ENCODE measurements at regions not wholly inside any gene's neighbourhood (a gene's known extent, or its start where the extent isn't known, plus 50 kb on each side); places are given as distances from the start of the nearest gene placed in this dataset.

GRCh38 chr5:5813441-5813840 lies 391.0 kb downstream of the ICE1 start:
- DNase-seq (no peak), ATAC-seq (ENCODE audit: low FRiP score) (no peak)
- Histone ChIP-seq H3K36me3 (ENCODE audit: control insufficient read depth in 1 of 2, insufficient read depth in 2 of 2, low read length in 1 of 2) (no peaks in the 10 kb centered on the region), H3K4me3 (ENCODE audit: low read length in 2 of 2) (no peak overlapping the region), H3K4me1 (ENCODE audit: control insufficient read depth in 1 of 2, insufficient read depth in 2 of 2, low read length in 2 of 2) (no peaks in the 10 kb centered on the region), H3K27me3 (ENCODE audit: control insufficient read depth in 1 of 2, insufficient read depth in 2 of 2, low read length in 1 of 2) (no peaks in the 10 kb centered on the region), H3K27ac (ENCODE audit: low read depth in 1 of 2, low read length in 2 of 2) (no peak overlapping the region), H3K9me3 (ENCODE audit: control insufficient read depth, low read length) (no peaks in the 10 kb centered on the region)
- WGBS, 2 donors = 42 to 60% methylated on average over 5 of the region's 5 CpGs
- intact Hi-C loops (cut with DNase I) = no loop called here

GRCh38 chr5:5810461-5810860 lies 388.0 kb downstream of the ICE1 start:
- WGBS, 2 donors = 19 to 45% methylated on average over 2 of the region's 2 CpGs
- ATAC-seq (ENCODE audit: low FRiP score) = no peak
- no peak overlapping the region for H3K4me3 ChIP-seq (ENCODE audit: low read length in 2 of 2)
- H3K27me3 ChIP-seq (ENCODE audit: control insufficient read depth in 1 of 2, insufficient read depth in 2 of 2, low read length in 1 of 2) = no peaks in the 10 kb centered on the region
- H3K27ac ChIP-seq (ENCODE audit: low read depth in 1 of 2, low read length in 2 of 2) = no peak overlapping the region
- H3K9me3 ChIP-seq (ENCODE audit: control insufficient read depth, low read length) = no peaks in the 10 kb centered on the region
- DNase-seq = no peak
- no peaks in the 10 kb centered on the region for H3K4me1 ChIP-seq (ENCODE audit: control insufficient read depth in 1 of 2, insufficient read depth in 2 of 2, low read length in 2 of 2)
- intact Hi-C loops (cut with DNase I) = no loop called here
- H3K36me3 ChIP-seq (ENCODE audit: control insufficient read depth in 1 of 2, insufficient read depth in 2 of 2, low read length in 1 of 2) = no peaks in the 10 kb centered on the region

GRCh38 chr5:5805916-5806315 lies 383.4 kb downstream of the ICE1 start:
- H3K36me3 ChIP-seq (ENCODE audit: control insufficient read depth in 1 of 2, insufficient read depth in 2 of 2, low read length in 1 of 2) = no peaks in the 10 kb centered on the region
- ATAC-seq (ENCODE audit: low FRiP score) (no peak), DNase-seq (no peak)
- no peaks in the 10 kb centered on the region for H3K4me1 ChIP-seq (ENCODE audit: control insufficient read depth in 1 of 2, insufficient read depth in 2 of 2, low read length in 2 of 2)
- no peak overlapping the region for H3K4me3 ChIP-seq (ENCODE audit: low read length in 2 of 2)
- no peaks in the 10 kb centered on the region for H3K27me3 ChIP-seq (ENCODE audit: control insufficient read depth in 1 of 2, insufficient read depth in 2 of 2, low read length in 1 of 2)
- no peaks in the 10 kb centered on the region for H3K9me3 ChIP-seq (ENCODE audit: control insufficient read depth, low read length)
- intact Hi-C loops (cut with DNase I) = no loop called here
- no peak overlapping the region for H3K27ac ChIP-seq (ENCODE audit: low read depth in 1 of 2, low read length in 2 of 2)
- WGBS, 2 donors = 97 to 98% methylated on average over 7 of the region's 7 CpGs

GRCh38 chr5:5804478-5805233 lies 382.2 kb downstream of the ICE1 start:
- H3K4me3 ChIP-seq (ENCODE audit: low read length in 2 of 2) = no peak overlapping the region
- intact Hi-C loops (cut with DNase I) = no loop called here
- no peak overlapping the region for H3K27ac ChIP-seq (ENCODE audit: low read depth in 1 of 2, low read length in 2 of 2)
- DNase-seq (no peak), ATAC-seq (ENCODE audit: low FRiP score) (no peak)
- no peaks in the 10 kb centered on the region for H3K36me3 ChIP-seq (ENCODE audit: control insufficient read depth in 1 of 2, insufficient read depth in 2 of 2, low read length in 1 of 2)
- H3K4me1 ChIP-seq (ENCODE audit: control insufficient read depth in 1 of 2, insufficient read depth in 2 of 2, low read length in 2 of 2) = no peaks in the 10 kb centered on the region
- WGBS, 2 donors = 91 to 94% methylated on average over 8 of the region's 8 CpGs
- H3K9me3 ChIP-seq (ENCODE audit: control insufficient read depth, low read length) = no peaks in the 10 kb centered on the region
- H3K27me3 ChIP-seq (ENCODE audit: control insufficient read depth in 1 of 2, insufficient read depth in 2 of 2, low read length in 1 of 2) = no peaks in the 10 kb centered on the region

GRCh38 chr5:5800801-5801761 lies 378.6 kb downstream of the ICE1 start:
- intact Hi-C loops (cut with DNase I) = no loop called here
- H3K4me3 ChIP-seq (ENCODE audit: low read length in 2 of 2) = no peak overlapping the region
- H3K27ac ChIP-seq (ENCODE audit: low read depth in 1 of 2, low read length in 2 of 2) = no peak overlapping the region
- ATAC-seq (ENCODE audit: low FRiP score) (no peak), DNase-seq (no peak)
- H3K36me3 ChIP-seq (ENCODE audit: control insufficient read depth in 1 of 2, insufficient read depth in 2 of 2, low read length in 1 of 2) = no peaks in the 10 kb centered on the region
- no peaks in the 10 kb centered on the region for H3K9me3 ChIP-seq (ENCODE audit: control insufficient read depth, low read length)
- WGBS, 2 donors = 82 to 88% methylated on average over 11 of the region's 11 CpGs
- no peaks in the 10 kb centered on the region for H3K27me3 ChIP-seq (ENCODE audit: control insufficient read depth in 1 of 2, insufficient read depth in 2 of 2, low read length in 1 of 2)
- H3K4me1 ChIP-seq (ENCODE audit: control insufficient read depth in 1 of 2, insufficient read depth in 2 of 2, low read length in 2 of 2) = no peaks in the 10 kb centered on the region

- Histone ChIP-seq H3K9me3 (ENCODE audit: control insufficient read depth, low read length) (no peaks in the 10 kb centered on the region), H3K27ac (ENCODE audit: low read depth in 1 of 2, low read length in 2 of 2) (no peak overlapping the region), H3K27me3 (ENCODE audit: control insufficient read depth in 1 of 2, insufficient read depth in 2 of 2, low read length in 1 of 2) (no peaks in the 10 kb centered on the region), H3K36me3 (ENCODE audit: control insufficient read depth in 1 of 2, insufficient read depth in 2 of 2, low read length in 1 of 2) (no peaks in the 10 kb centered on the region), H3K4me1 (ENCODE audit: control insufficient read depth in 1 of 2, insufficient read depth in 2 of 2, low read length in 2 of 2) (no peaks in the 10 kb centered on the region), H3K4me3 (ENCODE audit: low read length in 2 of 2) (no peak overlapping the region)
- WGBS, 2 donors = 91 to 92% methylated on average over 3 of the region's 3 CpGs
- DNase-seq = no peak
- intact Hi-C loops (cut with DNase I) = no loop called here
- no peak for ATAC-seq (ENCODE audit: low FRiP score)
Observed at GRCh38 chr5:5799826-5800225, 377.3 kb downstream of the ICE1 start.

- ATAC-seq (ENCODE audit: low FRiP score) (no peak), DNase-seq (no peak)
- Histone ChIP-seq H3K27me3 (ENCODE audit: control insufficient read depth in 1 of 2, insufficient read depth in 2 of 2, low read length in 1 of 2) (no peaks in the 10 kb centered on the region), H3K27ac (ENCODE audit: low read depth in 1 of 2, low read length in 2 of 2) (no peak overlapping the region), H3K36me3 (ENCODE audit: control insufficient read depth in 1 of 2, insufficient read depth in 2 of 2, low read length in 1 of 2) (no peaks in the 10 kb centered on the region), H3K4me3 (ENCODE audit: low read length in 2 of 2) (no peak overlapping the region), H3K9me3 (ENCODE audit: control insufficient read depth, low read length) (no peaks in the 10 kb centered on the region), H3K4me1 (ENCODE audit: control insufficient read depth in 1 of 2, insufficient read depth in 2 of 2, low read length in 2 of 2) (no peaks in the 10 kb centered on the region)
- WGBS, 2 donors = 85 to 88% methylated on average over 4 of the region's 4 CpGs
- intact Hi-C loops (cut with DNase I) = no loop called here
Observed at GRCh38 chr5:5799229-5799628, 376.8 kb downstream of the ICE1 start.

GRCh38 chr5:5798462-5798861 lies 376.0 kb downstream of the ICE1 start:
- Histone ChIP-seq H3K4me1 (ENCODE audit: control insufficient read depth in 1 of 2, insufficient read depth in 2 of 2, low read length in 2 of 2) (no peaks in the 10 kb centered on the region), H3K36me3 (ENCODE audit: control insufficient read depth in 1 of 2, insufficient read depth in 2 of 2, low read length in 1 of 2) (no peaks in the 10 kb centered on the region), H3K9me3 (ENCODE audit: control insufficient read depth, low read length) (no peaks in the 10 kb centered on the region), H3K27me3 (ENCODE audit: control insufficient read depth in 1 of 2, insufficient read depth in 2 of 2, low read length in 1 of 2) (no peaks in the 10 kb centered on the region), H3K4me3 (ENCODE audit: low read length in 2 of 2) (no peak overlapping the region), H3K27ac (ENCODE audit: low read depth in 1 of 2, low read length in 2 of 2) (no peak overlapping the region)
- DNase-seq (no peak), ATAC-seq (ENCODE audit: low FRiP score) (no peak)
- intact Hi-C loops (cut with DNase I) = no loop called here
- 55 to 58% methylated on average over 4 of the region's 4 CpGs for WGBS, 2 donors

GRCh38 chr5:5798041-5798440 lies 375.6 kb downstream of the ICE1 start:
- intact Hi-C loops (cut with DNase I) = no loop called here
- ATAC-seq (ENCODE audit: low FRiP score) (no peak), DNase-seq (no peak)
- Histone ChIP-seq H3K4me1 (ENCODE audit: control insufficient read depth in 1 of 2, insufficient read depth in 2 of 2, low read length in 2 of 2) (no peaks in the 10 kb centered on the region), H3K36me3 (ENCODE audit: control insufficient read depth in 1 of 2, insufficient read depth in 2 of 2, low read length in 1 of 2) (no peaks in the 10 kb centered on the region), H3K9me3 (ENCODE audit: control insufficient read depth, low read length) (no peaks in the 10 kb centered on the region), H3K27me3 (ENCODE audit: control insufficient read depth in 1 of 2, insufficient read depth in 2 of 2, low read length in 1 of 2) (no peaks in the 10 kb centered on the region), H3K27ac (ENCODE audit: low read depth in 1 of 2, low read length in 2 of 2) (no peak overlapping the region), H3K4me3 (ENCODE audit: low read length in 2 of 2) (no peak overlapping the region)
- 90 to 98% methylated on average over 5 of the region's 5 CpGs for WGBS, 2 donors

Data from aorta (tissue), 5 donors.